ENCODE measurements at regions not wholly inside any gene's neighbourhood (a gene's known extent, or its start where the extent isn't known, plus 50 kb on each side); places are given as distances from the start of the nearest gene placed in this dataset.

GRCh38 chr3:193946945-193947344, 189.0 kb upstream of the HES1 start:
- TF ChIP-seq CTCF (IDR thresholded peaks at IDR 0.05) = no peak
- no peak for TF ChIP-seq POLR2A (IDR thresholded peaks at IDR 0.05)
- no peak for TF ChIP-seq POLR2AphosphoS5 (IDR thresholded peaks at IDR 0.05)
- no peak for TF ChIP-seq EP300 (IDR thresholded peaks at IDR 0.05)

Measured in suprapubic skin (tissue), 4 donors.